K562 (cell line): ENCODE measurements at regions not wholly inside any gene's neighbourhood (a gene's known extent, or its start where the extent isn't known, plus 50 kb on each side); places are given as distances from the start of the nearest gene placed in this dataset.

Source experiments
- BRCA1 ChIP-seq, 2 experiments: fragments of 450-650 bp in 1 of 2; sonication (generic) in 1 of 2; formaldehyde crosslinking in 1 of 2; IDR thresholded peaks; 2 replicates each; pipeline versions ENCODE4 v1.5.0 to v1.6.1; 2017 to 2020; ENCODE audit warnings: mild to moderate bottlenecking in 1 of 2, missing genetic modification reagents in 1 of 2
- CBX5 ChIP-seq: IDR thresholded peaks from 2 replicates; pipeline ENCODE4 v1.6.1; 2014; ENCODE audit warnings: low read depth, borderline replicate concordance
- CREB3L1 ChIP-seq: fragments of 450-650 bp; IDR thresholded peaks from 2 replicates; pipeline ENCODE4 v1.6.1; 2014; ENCODE audit warnings: low read depth, mild to moderate bottlenecking, moderate library complexity, borderline replicate concordance
- FOXK2 ChIP-seq, 2 experiments: fragments of 450-650 bp; IDR thresholded peaks in 1 of 2; conservative IDR thresholded peaks in 1 of 2; 2 replicates each; pipeline ENCODE4 v1.6.1; 2016; ENCODE audit warnings: low read depth in 2 of 2, mild to moderate bottlenecking in 1 of 2
- MAFK ChIP-seq: IDR thresholded peaks from 2 replicates; pipeline ENCODE4 v1.6.1; 2011; ENCODE audit warnings: low read length, improper control_type of control experiment
- SREBF1 ChIP-seq: fragments of 150-350 bp; IDR thresholded peaks from 2 replicates; pipeline ENCODE4 v1.6.1; 2014; ENCODE audit warnings: antibody characterized with exemption, low read depth, low read length, borderline replicate concordance
- ZNF212 ChIP-seq: fragments of 450-650 bp; formaldehyde crosslinking; IDR thresholded peaks from 2 replicates; pipeline ENCODE4 v1.4.0; 2020; ENCODE audit warnings: mild to moderate bottlenecking
- TF ChIP-seq, protein P1 (sequence below): fragments of 450-650 bp; formaldehyde crosslinking; IDR thresholded peaks from 2 replicates; pipeline ENCODE4 v1.4.0; 2020; ENCODE audit warnings: mild to moderate bottlenecking
- TF ChIP-seq, protein P2 (sequence below), 2 experiments: fragments of 450-650 bp; formaldehyde crosslinking in 1 of 2; IDR thresholded peaks; 2 replicates each; pipeline versions ENCODE4 v1.4.0 to v1.6.1; 2014 to 2020; ENCODE audit warnings: mild to moderate bottlenecking in 2 of 2, borderline replicate concordance in 1 of 2, low read depth in 1 of 2
- TF ChIP-seq, protein P3 (sequence below), 2 experiments: fragments of 450-650 bp in 1 of 2; IDR thresholded peaks; 2 replicates each; pipeline ENCODE4 v1.6.1; 2011 to 2017; ENCODE audit warnings: low read depth in 2 of 2, antibody characterized with exemption in 1 of 2, borderline replicate concordance in 1 of 2, low read length in 1 of 2, mild to moderate bottlenecking in 1 of 2, mixed read lengths in 1 of 2; ENCODE audit not compliant: control insufficient read depth in 1 of 2

DNA sequence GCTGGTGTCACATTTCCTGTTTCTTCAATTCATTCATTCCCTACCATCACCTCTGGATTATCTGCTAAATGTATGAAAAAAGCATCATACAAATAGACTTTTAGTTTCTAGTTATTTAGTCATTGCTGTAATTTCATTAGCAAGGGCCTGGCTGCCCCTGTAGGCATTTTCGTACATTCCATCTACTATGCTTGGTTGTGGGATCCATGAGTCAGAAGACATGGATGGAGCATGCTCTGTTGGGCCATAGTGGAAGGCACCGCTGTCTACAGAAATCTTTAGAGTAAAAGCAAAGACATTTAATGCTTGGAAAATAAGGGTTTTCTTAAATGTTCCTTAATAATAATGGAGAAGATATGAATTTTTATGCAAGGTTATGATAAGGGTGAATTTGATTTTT lies 324.8 kb upstream of the MEIS1 start (continued):
- TF ChIP-seq MAFK, result no peak
- TF ChIP-seq, protein P1, sequence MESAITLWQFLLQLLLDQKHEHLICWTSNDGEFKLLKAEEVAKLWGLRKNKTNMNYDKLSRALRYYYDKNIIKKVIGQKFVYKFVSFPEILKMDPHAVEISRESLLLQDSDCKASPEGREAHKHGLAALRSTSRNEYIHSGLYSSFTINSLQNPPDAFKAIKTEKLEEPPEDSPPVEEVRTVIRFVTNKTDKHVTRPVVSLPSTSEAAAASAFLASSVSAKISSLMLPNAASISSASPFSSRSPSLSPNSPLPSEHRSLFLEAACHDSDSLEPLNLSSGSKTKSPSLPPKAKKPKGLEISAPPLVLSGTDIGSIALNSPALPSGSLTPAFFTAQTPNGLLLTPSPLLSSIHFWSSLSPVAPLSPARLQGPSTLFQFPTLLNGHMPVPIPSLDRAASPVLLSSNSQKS, result no peak
- TF ChIP-seq FOXK2 (conservative IDR thresholded peaks at IDR 0.05 in 1 of 2, IDR thresholded peaks at IDR 0.05 in 1 of 2; ENCODE audit: low read depth in 2 of 2), result no peak
- no peak for TF ChIP-seq SREBF1
- TF ChIP-seq, protein P2, sequence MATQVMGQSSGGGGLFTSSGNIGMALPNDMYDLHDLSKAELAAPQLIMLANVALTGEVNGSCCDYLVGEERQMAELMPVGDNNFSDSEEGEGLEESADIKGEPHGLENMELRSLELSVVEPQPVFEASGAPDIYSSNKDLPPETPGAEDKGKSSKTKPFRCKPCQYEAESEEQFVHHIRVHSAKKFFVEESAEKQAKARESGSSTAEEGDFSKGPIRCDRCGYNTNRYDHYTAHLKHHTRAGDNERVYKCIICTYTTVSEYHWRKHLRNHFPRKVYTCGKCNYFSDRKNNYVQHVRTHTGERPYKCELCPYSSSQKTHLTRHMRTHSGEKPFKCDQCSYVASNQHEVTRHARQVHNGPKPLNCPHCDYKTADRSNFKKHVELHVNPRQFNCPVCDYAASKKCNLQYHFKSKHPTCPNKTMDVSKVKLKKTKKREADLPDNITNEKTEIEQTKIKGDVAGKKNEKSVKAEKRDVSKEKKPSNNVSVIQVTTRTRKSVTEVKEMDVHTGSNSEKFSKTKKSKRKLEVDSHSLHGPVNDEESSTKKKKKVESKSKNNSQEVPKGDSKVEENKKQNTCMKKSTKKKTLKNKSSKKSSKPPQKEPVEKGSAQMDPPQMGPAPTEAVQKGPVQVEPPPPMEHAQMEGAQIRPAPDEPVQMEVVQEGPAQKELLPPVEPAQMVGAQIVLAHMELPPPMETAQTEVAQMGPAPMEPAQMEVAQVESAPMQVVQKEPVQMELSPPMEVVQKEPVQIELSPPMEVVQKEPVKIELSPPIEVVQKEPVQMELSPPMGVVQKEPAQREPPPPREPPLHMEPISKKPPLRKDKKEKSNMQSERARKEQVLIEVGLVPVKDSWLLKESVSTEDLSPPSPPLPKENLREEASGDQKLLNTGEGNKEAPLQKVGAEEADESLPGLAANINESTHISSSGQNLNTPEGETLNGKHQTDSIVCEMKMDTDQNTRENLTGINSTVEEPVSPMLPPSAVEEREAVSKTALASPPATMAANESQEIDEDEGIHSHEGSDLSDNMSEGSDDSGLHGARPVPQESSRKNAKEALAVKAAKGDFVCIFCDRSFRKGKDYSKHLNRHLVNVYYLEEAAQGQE (IDR thresholded peaks at IDR 0.05; ENCODE audit: borderline replicate concordance), result no peak
- TF ChIP-seq, protein P2 (CRISPR knock-in tag; IDR thresholded peaks at IDR 0.05; ENCODE audit: low read depth), result no peak
- TF ChIP-seq CREB3L1, result no peak
- TF ChIP-seq BRCA1 (IDR thresholded peaks at IDR 0.05), result no peak
- no peak for TF ChIP-seq BRCA1 (CRISPR knock-in tag; IDR thresholded peaks at IDR 0.05)
- no peak for TF ChIP-seq CBX5
- TF ChIP-seq, protein P3, sequence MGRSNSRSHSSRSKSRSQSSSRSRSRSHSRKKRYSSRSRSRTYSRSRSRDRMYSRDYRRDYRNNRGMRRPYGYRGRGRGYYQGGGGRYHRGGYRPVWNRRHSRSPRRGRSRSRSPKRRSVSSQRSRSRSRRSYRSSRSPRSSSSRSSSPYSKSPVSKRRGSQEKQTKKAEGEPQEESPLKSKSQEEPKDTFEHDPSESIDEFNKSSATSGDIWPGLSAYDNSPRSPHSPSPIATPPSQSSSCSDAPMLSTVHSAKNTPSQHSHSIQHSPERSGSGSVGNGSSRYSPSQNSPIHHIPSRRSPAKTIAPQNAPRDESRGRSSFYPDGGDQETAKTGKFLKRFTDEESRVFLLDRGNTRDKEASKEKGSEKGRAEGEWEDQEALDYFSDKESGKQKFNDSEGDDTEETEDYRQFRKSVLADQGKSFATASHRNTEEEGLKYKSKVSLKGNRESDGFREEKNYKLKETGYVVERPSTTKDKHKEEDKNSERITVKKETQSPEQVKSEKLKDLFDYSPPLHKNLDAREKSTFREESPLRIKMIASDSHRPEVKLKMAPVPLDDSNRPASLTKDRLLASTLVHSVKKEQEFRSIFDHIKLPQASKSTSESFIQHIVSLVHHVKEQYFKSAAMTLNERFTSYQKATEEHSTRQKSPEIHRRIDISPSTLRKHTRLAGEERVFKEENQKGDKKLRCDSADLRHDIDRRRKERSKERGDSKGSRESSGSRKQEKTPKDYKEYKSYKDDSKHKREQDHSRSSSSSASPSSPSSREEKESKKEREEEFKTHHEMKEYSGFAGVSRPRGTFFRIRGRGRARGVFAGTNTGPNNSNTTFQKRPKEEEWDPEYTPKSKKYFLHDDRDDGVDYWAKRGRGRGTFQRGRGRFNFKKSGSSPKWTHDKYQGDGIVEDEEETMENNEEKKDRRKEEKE (IDR thresholded peaks at IDR 0.05; ENCODE audit: borderline replicate concordance in 1 of 2, control insufficient read depth in 1 of 2, low read depth in 2 of 2, low read length in 1 of 2), result no peak
- no peak for TF ChIP-seq ZNF212 (CRISPR knock-in tag)
